ENCODE measurements at regions not wholly inside any gene's neighbourhood (a gene's known extent, or its start where the extent isn't known, plus 50 kb on each side); places are given as distances from the start of the nearest gene placed in this dataset.

DNA sequence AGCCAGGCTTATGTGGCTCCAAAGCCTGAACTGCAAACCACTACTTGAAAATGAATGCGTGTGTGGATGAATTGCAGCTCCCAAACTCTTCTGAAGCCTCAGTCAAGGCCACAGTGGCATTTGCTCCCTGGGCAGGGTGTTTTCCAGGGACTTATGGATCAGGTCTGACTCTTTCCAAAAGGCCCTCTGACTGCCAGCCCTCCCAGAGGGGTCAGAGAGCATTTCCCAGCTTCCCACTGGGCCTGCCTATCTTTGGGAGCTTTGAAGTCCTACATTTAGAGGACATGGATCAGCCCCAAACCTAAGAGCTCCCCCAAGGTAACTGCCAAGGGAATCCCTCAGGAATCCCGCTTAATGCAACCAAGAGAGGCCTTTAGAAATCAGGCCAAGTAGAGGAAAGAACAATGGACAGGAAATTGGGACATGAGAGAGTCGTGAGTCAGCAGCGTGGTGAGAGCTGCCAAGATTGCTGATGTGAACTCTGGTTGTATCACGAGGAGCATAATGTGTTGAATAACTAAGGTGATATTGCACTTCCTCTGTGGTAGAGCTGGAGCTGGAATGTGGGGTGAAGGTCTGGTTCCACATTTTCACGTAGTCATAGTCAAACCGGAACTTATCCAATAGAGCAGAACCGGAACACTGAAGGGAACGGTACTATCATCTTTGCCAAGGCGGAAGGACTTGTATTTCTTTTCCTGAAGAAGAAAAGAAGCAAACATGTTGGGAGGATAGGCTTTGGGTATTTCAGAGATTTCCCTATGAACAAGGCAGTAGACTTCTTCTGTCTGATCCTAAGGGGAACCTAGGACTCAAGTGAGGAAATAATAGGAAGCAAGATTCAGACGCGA is 99.4 kb upstream of the JUN start (continued):
- TF ChIP-seq MTA3 (IDR thresholded peaks at IDR 0.05; ENCODE audit: borderline replicate concordance) (peak; percentile 67; the same call in 1 of the 2 replicates), NBN (IDR thresholded peaks at IDR 0.05; ENCODE audit: low read depth) (peak; percentile 68), ZNF79 (CRISPR knock-in tag; IDR thresholded peaks at IDR 0.05; ENCODE audit: low read depth) (no peak), NFIC (IDR thresholded peaks at IDR 0.05) (peak; percentile 80), POLR2AphosphoS5 (IDR thresholded peaks at IDR 0.05; ENCODE audit: control insufficient read depth, insufficient read depth, low read depth, low read length) (no peak), HDAC8 (tag; IDR thresholded peaks at IDR 0.05) (peak; percentile 91), ZNF282 (CRISPR knock-in tag; IDR thresholded peaks at IDR 0.05) (no peak), CREM (IDR thresholded peaks at IDR 0.05; ENCODE audit: low read depth) (peak; percentile 53), TEAD1 (CRISPR knock-in tag; IDR thresholded peaks at IDR 0.05) (peak; percentile 88 to 98), ERF (CRISPR knock-in tag; IDR thresholded peaks at IDR 0.05) (0 out of 2 replicates have a peak, but pooled peaks have one; percentile 39), E2F3 (CRISPR knock-in tag; IDR thresholded peaks at IDR 0.05) (peak; percentile 41; the same call in 1 of the 2 replicates), MYC (IDR thresholded peaks at IDR 0.05; ENCODE audit: low read depth, low read length) (no peak; the same call in 1 of the 2 replicates), MYC (CRISPR knock-in tag; IDR thresholded peaks at IDR 0.05; ENCODE audit: borderline replicate concordance, low read depth) (peak; percentile 76; the same call in 1 of the 2 replicates), ZKSCAN8 (CRISPR knock-in tag; IDR thresholded peaks at IDR 0.05) (peak; percentile 74; the same call in 1 of the 2 replicates)
- TF ChIP-seq, protein P1, sequence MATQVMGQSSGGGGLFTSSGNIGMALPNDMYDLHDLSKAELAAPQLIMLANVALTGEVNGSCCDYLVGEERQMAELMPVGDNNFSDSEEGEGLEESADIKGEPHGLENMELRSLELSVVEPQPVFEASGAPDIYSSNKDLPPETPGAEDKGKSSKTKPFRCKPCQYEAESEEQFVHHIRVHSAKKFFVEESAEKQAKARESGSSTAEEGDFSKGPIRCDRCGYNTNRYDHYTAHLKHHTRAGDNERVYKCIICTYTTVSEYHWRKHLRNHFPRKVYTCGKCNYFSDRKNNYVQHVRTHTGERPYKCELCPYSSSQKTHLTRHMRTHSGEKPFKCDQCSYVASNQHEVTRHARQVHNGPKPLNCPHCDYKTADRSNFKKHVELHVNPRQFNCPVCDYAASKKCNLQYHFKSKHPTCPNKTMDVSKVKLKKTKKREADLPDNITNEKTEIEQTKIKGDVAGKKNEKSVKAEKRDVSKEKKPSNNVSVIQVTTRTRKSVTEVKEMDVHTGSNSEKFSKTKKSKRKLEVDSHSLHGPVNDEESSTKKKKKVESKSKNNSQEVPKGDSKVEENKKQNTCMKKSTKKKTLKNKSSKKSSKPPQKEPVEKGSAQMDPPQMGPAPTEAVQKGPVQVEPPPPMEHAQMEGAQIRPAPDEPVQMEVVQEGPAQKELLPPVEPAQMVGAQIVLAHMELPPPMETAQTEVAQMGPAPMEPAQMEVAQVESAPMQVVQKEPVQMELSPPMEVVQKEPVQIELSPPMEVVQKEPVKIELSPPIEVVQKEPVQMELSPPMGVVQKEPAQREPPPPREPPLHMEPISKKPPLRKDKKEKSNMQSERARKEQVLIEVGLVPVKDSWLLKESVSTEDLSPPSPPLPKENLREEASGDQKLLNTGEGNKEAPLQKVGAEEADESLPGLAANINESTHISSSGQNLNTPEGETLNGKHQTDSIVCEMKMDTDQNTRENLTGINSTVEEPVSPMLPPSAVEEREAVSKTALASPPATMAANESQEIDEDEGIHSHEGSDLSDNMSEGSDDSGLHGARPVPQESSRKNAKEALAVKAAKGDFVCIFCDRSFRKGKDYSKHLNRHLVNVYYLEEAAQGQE (IDR thresholded peaks at IDR 0.05; ENCODE audit: borderline replicate concordance): no peak
- TF ChIP-seq, protein P1 (CRISPR knock-in tag; IDR thresholded peaks at IDR 0.05; ENCODE audit: low read depth): 0 out of 2 replicates have a peak, but pooled peaks have one; percentile 29
